ENCODE measurements at regions not wholly inside any gene's neighbourhood (a gene's known extent, or its start where the extent isn't known, plus 50 kb on each side); places are given as distances from the start of the nearest gene placed in this dataset.

DNA sequence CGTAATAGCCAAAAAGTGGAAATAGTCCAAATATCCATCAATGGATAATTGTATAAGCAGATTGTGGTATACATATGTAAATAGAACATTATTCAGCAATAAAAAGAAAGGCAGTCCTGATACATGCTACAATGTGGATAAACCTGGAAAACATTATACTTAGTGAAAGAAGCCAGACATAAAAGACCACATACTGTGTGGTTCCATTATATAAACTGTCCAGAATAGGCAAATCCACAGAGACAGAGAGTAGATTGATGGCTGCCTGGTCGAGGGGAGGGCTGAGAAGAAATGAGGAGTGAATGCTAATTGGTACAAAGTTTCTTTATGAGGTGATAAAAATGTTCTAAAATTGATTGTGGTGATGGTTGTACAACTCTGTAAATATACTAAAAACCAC lies 397.4 kb upstream of the RPS6KA3 start:
- Histone ChIP-seq H3K36me3 (ENCODE audit: insufficient read depth, low read length) (no peaks in the 10 kb centered on the region), H3K27ac (no peak overlapping the region), H3K9me3 (ENCODE audit: low read depth, low read length) (no peaks in the 10 kb centered on the region), H3K4me3 (no peak overlapping the region), H3K9ac (ENCODE audit: insufficient read length) (no peak overlapping the region)
- TF ChIP-seq FOXP2 (optimal IDR thresholded peaks at IDR 0.05; ENCODE audit: control extremely low read depth, extremely low read length, insufficient read depth) (no peak), POLR2AphosphoS5 (IDR thresholded peaks at IDR 0.05; ENCODE audit: borderline replicate concordance, low read depth, low read length) (no peak), EZH2 (IDR thresholded peaks at IDR 0.05) (no peak)
- DNase-seq (ENCODE audit: low read depth, low spot score) = no peak

DNA sequence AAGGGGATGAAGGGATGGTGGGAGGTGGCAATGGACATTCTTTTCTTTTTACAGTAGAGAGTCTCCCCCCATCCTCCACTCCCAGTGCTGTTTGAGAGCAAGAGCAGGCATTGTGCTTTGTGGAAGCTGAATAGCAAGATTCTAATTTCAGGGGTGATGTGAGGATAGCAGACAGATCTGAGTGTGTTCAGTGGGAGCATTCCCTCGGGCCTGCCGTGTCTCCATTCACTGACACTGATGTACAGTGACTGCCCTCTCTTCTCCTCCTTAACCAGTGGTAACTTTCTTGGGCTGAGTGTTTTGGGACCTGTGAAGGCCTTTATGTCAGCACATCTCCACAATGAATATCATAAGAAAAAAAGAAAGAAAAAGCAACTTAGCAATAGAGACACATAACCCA lies 396.6 kb upstream of the RPS6KA3 start:
- H3K9me3 ChIP-seq (ENCODE audit: low read depth, low read length) = no peaks in the 10 kb centered on the region
- TF ChIP-seq EZH2 (IDR thresholded peaks at IDR 0.05) (no peak), POLR2AphosphoS5 (IDR thresholded peaks at IDR 0.05; ENCODE audit: borderline replicate concordance, low read depth, low read length) (no peak), FOXP2 (optimal IDR thresholded peaks at IDR 0.05; ENCODE audit: control extremely low read depth, extremely low read length, insufficient read depth) (no peak)
- no peak overlapping the region for H3K9ac ChIP-seq (ENCODE audit: insufficient read length)
- no peak for DNase-seq (ENCODE audit: low read depth, low spot score)
- no peaks in the 10 kb centered on the region for H3K36me3 ChIP-seq (ENCODE audit: insufficient read depth, low read length)
- H3K4me3 ChIP-seq = no peak overlapping the region
- H3K27ac ChIP-seq = no peak overlapping the region

DNA sequence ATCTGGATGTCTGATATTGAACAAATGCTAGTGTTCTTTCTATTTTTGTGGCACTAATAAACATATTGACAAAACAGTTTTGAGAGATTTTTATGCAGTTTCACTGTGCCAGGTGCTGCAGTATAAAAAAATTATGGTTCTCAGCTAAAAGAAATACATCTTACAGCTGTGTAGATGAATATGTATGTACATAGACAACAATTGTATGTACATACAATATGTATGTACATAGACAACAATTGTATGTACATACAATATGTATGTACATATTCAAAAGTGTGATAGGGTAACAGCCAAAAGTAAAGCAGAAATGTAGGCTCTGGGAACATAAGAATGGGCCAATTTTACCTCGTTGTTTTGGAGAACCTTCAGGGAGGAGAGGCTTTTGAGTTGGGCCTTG lies 390.0 kb upstream of the RPS6KA3 start:
- H3K9me3 ChIP-seq (ENCODE audit: low read depth, low read length) = no peaks in the 10 kb centered on the region
- H3K27ac ChIP-seq = no peak overlapping the region
- H3K4me3 ChIP-seq = no peak overlapping the region
- TF ChIP-seq EZH2 (IDR thresholded peaks at IDR 0.05) (no peak), POLR2AphosphoS5 (IDR thresholded peaks at IDR 0.05; ENCODE audit: borderline replicate concordance, low read depth, low read length) (no peak)
- no peak overlapping the region for H3K9ac ChIP-seq (ENCODE audit: insufficient read length)
- DNase-seq (ENCODE audit: low read depth, low spot score) = no peak
- H3K36me3 ChIP-seq (ENCODE audit: insufficient read depth, low read length) = no peaks in the 10 kb centered on the region

DNA sequence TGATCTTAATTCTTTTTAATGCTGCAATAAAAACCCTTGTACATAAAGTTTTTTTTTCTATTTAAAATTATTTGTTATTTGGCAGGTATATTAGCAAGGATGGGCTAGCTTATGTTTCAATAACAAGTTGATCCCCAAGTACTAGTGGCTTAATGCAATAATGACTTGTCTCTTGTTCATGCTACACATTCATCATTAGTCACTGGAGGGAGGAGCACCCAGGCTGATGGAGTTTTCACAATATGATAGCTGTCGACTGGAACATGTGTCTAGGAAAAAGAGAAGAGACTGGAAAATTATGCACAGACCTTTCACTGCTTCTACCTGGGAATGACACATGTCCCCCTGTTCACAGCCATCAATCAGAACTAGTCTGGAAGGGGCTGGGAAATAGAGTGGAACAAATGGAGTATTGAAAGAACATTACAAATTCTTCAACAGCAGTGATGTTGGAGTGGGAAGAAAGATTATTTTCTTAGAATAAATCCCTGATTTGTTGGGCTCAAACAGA lies 387.9 kb upstream of the RPS6KA3 start:
- no peak overlapping the region for H3K9ac ChIP-seq (ENCODE audit: insufficient read length)
- no peaks in the 10 kb centered on the region for H3K9me3 ChIP-seq (ENCODE audit: low read depth, low read length)
- H3K36me3 ChIP-seq (ENCODE audit: insufficient read depth, low read length) = no peaks in the 10 kb centered on the region
- no peak overlapping the region for H3K27ac ChIP-seq
- H3K4me3 ChIP-seq = no peak overlapping the region
- TF ChIP-seq POLR2AphosphoS5 (IDR thresholded peaks at IDR 0.05; ENCODE audit: borderline replicate concordance, low read depth, low read length) (no peak), FOXP2 (optimal IDR thresholded peaks at IDR 0.05; ENCODE audit: control extremely low read depth, extremely low read length, insufficient read depth) (no peak), EZH2 (IDR thresholded peaks at IDR 0.05) (no peak)
- DNase-seq (ENCODE audit: low read depth, low spot score) = no peak

DNA sequence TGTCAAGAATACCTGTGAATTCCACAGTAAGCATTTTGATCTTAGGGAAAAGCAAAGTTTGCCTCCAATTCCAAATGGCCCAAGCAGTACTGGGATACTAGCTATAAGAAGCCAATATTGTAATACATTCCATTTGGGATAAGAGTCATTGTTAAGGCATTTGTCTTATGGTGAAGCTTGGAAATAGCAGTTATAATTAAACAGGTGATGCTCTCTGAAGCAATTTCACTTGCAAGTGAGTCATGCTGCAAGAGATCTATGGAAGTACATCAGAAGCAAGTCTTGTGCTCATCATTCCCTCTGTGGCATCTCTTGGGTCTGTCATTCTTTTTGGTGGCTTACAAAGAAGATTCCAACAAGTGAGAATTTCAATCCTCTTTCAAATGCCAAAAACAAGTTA lies 386.4 kb upstream of the RPS6KA3 start:
- TF ChIP-seq FOXP2 (optimal IDR thresholded peaks at IDR 0.05; ENCODE audit: control extremely low read depth, extremely low read length, insufficient read depth) = no peak
- no peak for TF ChIP-seq POLR2AphosphoS5 (IDR thresholded peaks at IDR 0.05; ENCODE audit: borderline replicate concordance, low read depth, low read length)
- no peak for TF ChIP-seq EZH2 (IDR thresholded peaks at IDR 0.05)
- Histone ChIP-seq H3K4me3 (no peak overlapping the region), H3K9me3 (ENCODE audit: low read depth, low read length) (no peaks in the 10 kb centered on the region), H3K36me3 (ENCODE audit: insufficient read depth, low read length) (no peaks in the 10 kb centered on the region), H3K9ac (ENCODE audit: insufficient read length) (no peak overlapping the region), H3K27ac (no peak overlapping the region)
- DNase-seq (ENCODE audit: low read depth, low spot score) = no peak

DNA sequence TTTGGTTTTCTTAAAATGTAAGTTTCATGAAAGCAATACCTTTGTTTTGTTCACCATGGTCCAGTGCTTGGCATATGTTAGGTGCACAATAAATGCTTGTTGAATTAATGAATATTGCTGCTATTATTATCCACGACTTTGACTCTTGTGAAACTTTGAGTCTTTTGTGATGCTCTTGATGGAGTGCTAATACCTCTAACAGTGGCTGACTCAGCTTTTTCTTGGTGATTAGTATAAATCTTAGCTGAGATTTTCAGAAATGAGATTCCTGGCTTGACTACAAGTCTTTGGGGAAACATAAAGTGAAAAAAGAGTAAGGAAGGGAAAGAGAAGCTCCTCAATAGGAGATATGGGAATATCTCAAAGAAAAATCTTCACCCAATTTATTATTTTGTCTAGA lies 375.2 kb upstream of the RPS6KA3 start:
- Histone ChIP-seq H3K4me3 (no peak overlapping the region), H3K27ac (no peak overlapping the region)
- TF ChIP-seq EZH2 (IDR thresholded peaks at IDR 0.05) (no peak), FOXP2 (optimal IDR thresholded peaks at IDR 0.05; ENCODE audit: control extremely low read depth, extremely low read length, insufficient read depth) (no peak), POLR2AphosphoS5 (IDR thresholded peaks at IDR 0.05; ENCODE audit: borderline replicate concordance, low read depth, low read length) (no peak)

DNA sequence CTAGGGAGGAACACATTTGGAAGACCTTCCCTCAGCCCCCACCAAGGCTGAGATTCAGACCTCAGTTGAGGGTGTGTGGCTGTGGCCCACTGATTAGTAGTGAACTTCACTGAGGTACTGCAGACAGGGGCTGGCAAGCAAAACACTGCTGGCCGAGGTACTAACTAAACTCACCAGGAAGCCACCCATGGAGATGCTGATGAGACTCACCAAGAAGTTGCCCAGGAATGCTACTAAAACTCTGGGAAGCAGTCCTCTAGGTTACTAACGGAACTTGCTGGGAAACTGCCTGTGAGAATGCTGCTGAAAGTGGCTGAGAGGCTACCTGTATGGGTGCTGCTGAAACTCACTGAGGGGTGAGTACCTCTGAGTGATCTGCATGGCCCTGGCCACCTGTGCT lies 372.4 kb upstream of the RPS6KA3 start:
- Histone ChIP-seq H3K36me3 (ENCODE audit: insufficient read depth, low read length) (no peaks in the 10 kb centered on the region), H3K9me3 (ENCODE audit: low read depth, low read length) (no peaks in the 10 kb centered on the region), H3K9ac (ENCODE audit: insufficient read length) (no peak overlapping the region), H3K4me3 (no peak overlapping the region), H3K27ac (no peak overlapping the region)
- DNase-seq (ENCODE audit: low read depth, low spot score) = no peak
- TF ChIP-seq FOXP2 (optimal IDR thresholded peaks at IDR 0.05; ENCODE audit: control extremely low read depth, extremely low read length, insufficient read depth) (no peak), POLR2AphosphoS5 (IDR thresholded peaks at IDR 0.05; ENCODE audit: borderline replicate concordance, low read depth, low read length) (no peak), EZH2 (IDR thresholded peaks at IDR 0.05) (no peak)

More for the DNA sequence above, 375.2 kb upstream of the RPS6KA3 start:
- no peak for DNase-seq (ENCODE audit: low read depth, low spot score)
- Histone ChIP-seq H3K36me3 (ENCODE audit: insufficient read depth, low read length) (no peaks in the 10 kb centered on the region), H3K9ac (ENCODE audit: insufficient read length) (no peak overlapping the region), H3K9me3 (ENCODE audit: low read depth, low read length) (no peaks in the 10 kb centered on the region)

DNA sequence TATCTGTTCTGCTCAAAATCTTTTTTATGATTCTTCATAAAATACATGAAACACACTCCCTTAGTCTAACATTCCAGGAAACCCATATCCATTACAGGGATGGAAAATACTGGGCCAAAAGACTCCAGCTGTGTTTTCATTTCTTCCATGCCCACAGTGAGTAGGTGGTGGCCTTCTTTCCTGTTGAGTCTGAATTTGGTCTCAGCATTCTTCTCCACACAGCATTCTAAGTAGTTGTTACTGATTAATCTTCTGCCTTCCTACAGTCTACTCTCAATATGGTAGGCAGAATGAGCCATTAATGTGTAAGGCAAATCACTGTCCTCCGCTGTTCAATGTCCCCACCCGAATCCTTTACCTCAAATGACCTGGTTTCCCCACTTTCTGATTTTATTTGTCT lies 370.6 kb upstream of the RPS6KA3 start:
- H3K9ac ChIP-seq (ENCODE audit: insufficient read length) = no peak overlapping the region
- no peaks in the 10 kb centered on the region for H3K9me3 ChIP-seq (ENCODE audit: low read depth, low read length)
- TF ChIP-seq POLR2AphosphoS5 (IDR thresholded peaks at IDR 0.05; ENCODE audit: borderline replicate concordance, low read depth, low read length) (no peak), EZH2 (IDR thresholded peaks at IDR 0.05) (no peak), FOXP2 (optimal IDR thresholded peaks at IDR 0.05; ENCODE audit: control extremely low read depth, extremely low read length, insufficient read depth) (no peak)
- H3K27ac ChIP-seq = no peak overlapping the region
- H3K4me3 ChIP-seq = no peak overlapping the region
- H3K36me3 ChIP-seq (ENCODE audit: insufficient read depth, low read length) = no peaks in the 10 kb centered on the region
- no peak for DNase-seq (ENCODE audit: low read depth, low spot score)

DNA sequence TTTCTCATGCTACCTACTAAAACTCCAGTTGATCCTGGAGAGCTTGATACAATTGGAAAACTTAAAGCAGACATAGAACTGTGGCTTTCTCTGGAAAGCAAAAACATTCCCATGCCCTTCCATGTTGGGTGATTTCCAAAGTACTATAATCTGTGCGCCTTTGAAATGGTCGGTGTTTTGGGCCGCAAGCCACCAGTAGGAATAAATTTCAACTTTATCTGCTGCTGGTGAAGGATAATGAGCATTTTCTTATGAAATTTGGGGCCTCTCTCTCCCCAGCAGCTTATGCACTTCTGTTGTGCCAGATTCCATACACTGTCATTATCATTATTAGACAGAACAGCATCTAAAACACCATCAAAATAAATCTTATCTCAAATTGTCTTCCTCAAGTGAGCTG lies 366.7 kb upstream of the RPS6KA3 start:
- DNase-seq (ENCODE audit: low read depth, low spot score) = no peak
- no peaks in the 10 kb centered on the region for H3K9me3 ChIP-seq (ENCODE audit: low read depth, low read length)
- H3K27ac ChIP-seq = no peak overlapping the region
- H3K9ac ChIP-seq (ENCODE audit: insufficient read length) = no peak overlapping the region
- no peak for TF ChIP-seq EZH2 (IDR thresholded peaks at IDR 0.05)
- no peak for TF ChIP-seq POLR2AphosphoS5 (IDR thresholded peaks at IDR 0.05; ENCODE audit: borderline replicate concordance, low read depth, low read length)
- TF ChIP-seq FOXP2 (optimal IDR thresholded peaks at IDR 0.05; ENCODE audit: control extremely low read depth, extremely low read length, insufficient read depth) = no peak
- no peak overlapping the region for H3K4me3 ChIP-seq
- no peaks in the 10 kb centered on the region for H3K36me3 ChIP-seq (ENCODE audit: insufficient read depth, low read length)

Measured in SK-N-MC (cell line).